ENCODE measurements at regions not wholly inside any gene's neighbourhood (a gene's known extent, or its start where the extent isn't known, plus 50 kb on each side); places are given as distances from the start of the nearest gene placed in this dataset.
A peak's percentile ranks its signal among the peaks of the same experiment; 100 is the strongest.

GRCh38 chr13:79245937-79246577, 160.0 kb downstream of the RBM26 start:
- Histone ChIP-seq H3K4me3 (ENCODE audit: low read length, poor library complexity, severe bottlenecking) (no peak overlapping the region), H3K4me2 (ENCODE audit: low read depth, low read length, poor library complexity, severe bottlenecking) (no peak overlapping the region)
- TF ChIP-seq CTCF (conservative IDR thresholded peaks at IDR 0.05; ENCODE audit: low read length) (no peak), EZH2phosphoT487 (IDR thresholded peaks at IDR 0.05; ENCODE audit: borderline replicate concordance) (no peak)

DNA sequence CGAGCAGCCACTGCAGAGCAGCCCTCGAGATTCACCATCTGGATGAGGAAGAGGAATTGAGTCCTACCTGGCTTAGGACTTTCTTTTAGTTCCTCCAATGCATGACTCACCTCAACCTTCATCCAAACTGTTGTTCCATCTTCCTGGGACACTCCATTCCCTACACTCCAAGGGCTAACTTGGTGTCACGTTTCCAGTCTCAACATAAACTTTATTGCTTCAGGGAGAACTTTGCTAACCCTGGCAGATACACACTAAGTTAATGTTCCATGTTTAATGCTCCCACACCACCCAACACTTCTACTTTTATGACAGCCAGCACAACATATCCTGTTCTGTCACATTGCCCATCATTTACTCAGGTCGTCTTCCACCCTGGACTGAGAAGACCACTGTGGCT, 164.4 kb downstream of the RBM26 start:
- TF ChIP-seq CTCF (conservative IDR thresholded peaks at IDR 0.05; ENCODE audit: low read length), result no peak
- no peak for TF ChIP-seq EZH2phosphoT487 (IDR thresholded peaks at IDR 0.05; ENCODE audit: borderline replicate concordance)
- Histone ChIP-seq H3K4me2 (ENCODE audit: low read depth, low read length, poor library complexity, severe bottlenecking) (no peak overlapping the region), H3K4me3 (ENCODE audit: low read length, poor library complexity, severe bottlenecking) (no peak overlapping the region), H3K9me3 (ENCODE audit: insufficient read depth, low read depth, low read length) (no peaks in the 10 kb centered on the region), H3F3A (ENCODE audit: low read depth) (no peaks in the 10 kb centered on the region), H3K36me3 (ENCODE audit: insufficient read depth, low read length) (no peaks in the 10 kb centered on the region), H3K79me2 (ENCODE audit: insufficient read depth, low read length) (no peaks in the 10 kb centered on the region), H2AFZ (ENCODE audit: low read length) (no peak overlapping the region), H3K4me1 (ENCODE audit: insufficient read depth, low read length, poor library complexity, severe bottlenecking) (peaks cover 19% of the 10 kb centered on the region), H3K27me3 (ENCODE audit: insufficient read depth, low read length, poor library complexity, severe bottlenecking) (no peaks in the 10 kb centered on the region), H4K20me1 (ENCODE audit: insufficient read depth, low read length, poor library complexity, severe bottlenecking) (no peaks in the 10 kb centered on the region), H3K9me2 (replicated peaks; ENCODE audit: low read depth, low read length) (no peaks in the 10 kb centered on the region), H3K9ac (ENCODE audit: low read depth, low read length, poor library complexity, severe bottlenecking) (no peak overlapping the region)

More at GRCh38 chr13:79245937-79246577, 160.0 kb downstream of the RBM26 start:
- H3K9ac ChIP-seq (ENCODE audit: low read depth, low read length, poor library complexity, severe bottlenecking), result no peak overlapping the region
- H4K20me1 ChIP-seq (ENCODE audit: insufficient read depth, low read length, poor library complexity, severe bottlenecking), result no peaks in the 10 kb centered on the region
- no peaks in the 10 kb centered on the region for H3K79me2 ChIP-seq (ENCODE audit: insufficient read depth, low read length)
- H3K4me1 ChIP-seq (ENCODE audit: insufficient read depth, low read length, poor library complexity, severe bottlenecking), result peaks cover 20% of the 10 kb centered on the region
- H3F3A ChIP-seq (ENCODE audit: low read depth), result peaks cover 3% of the 10 kb centered on the region; the same call in 1 of the 2 replicates
- H3K9me2 ChIP-seq (replicated peaks; ENCODE audit: low read depth, low read length), result no peaks in the 10 kb centered on the region
- no peaks in the 10 kb centered on the region for H3K9me3 ChIP-seq (ENCODE audit: insufficient read depth, low read depth, low read length)
- H3K27me3 ChIP-seq (ENCODE audit: insufficient read depth, low read length, poor library complexity, severe bottlenecking), result no peaks in the 10 kb centered on the region
- H2AFZ ChIP-seq (ENCODE audit: low read length), result no peak overlapping the region
- no peaks in the 10 kb centered on the region for H3K36me3 ChIP-seq (ENCODE audit: insufficient read depth, low read length)

DNA sequence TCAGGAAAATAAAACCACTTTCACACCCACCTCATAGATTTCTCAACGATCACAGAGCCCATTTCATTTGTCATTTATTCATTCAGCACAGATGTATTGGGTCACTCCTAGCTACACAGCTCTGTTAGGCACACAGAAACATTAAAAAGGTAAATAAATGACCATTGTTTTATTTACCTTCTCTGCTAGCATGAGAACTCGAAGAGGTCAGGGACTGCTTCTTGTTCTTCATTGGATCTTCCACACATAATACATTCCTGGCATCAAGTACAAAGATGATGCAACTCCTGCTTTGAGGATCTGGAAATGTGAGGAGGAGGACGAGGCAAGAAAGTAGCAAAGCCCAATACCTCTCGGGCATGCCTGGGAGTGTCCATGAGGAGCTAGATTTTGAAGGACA, 168.1 kb downstream of the RBM26 start:
- Histone ChIP-seq H3K4me2 (ENCODE audit: low read depth, low read length, poor library complexity, severe bottlenecking) (peak overlapping the region; percentile 2), H2AFZ (ENCODE audit: low read length) (no peak overlapping the region), H3K9me2 (replicated peaks; ENCODE audit: low read depth, low read length) (no peaks in the 10 kb centered on the region), H3K4me3 (ENCODE audit: low read length, poor library complexity, severe bottlenecking) (no peak overlapping the region), H3K79me2 (ENCODE audit: insufficient read depth, low read length) (no peaks in the 10 kb centered on the region), H3F3A (ENCODE audit: low read depth) (no peaks in the 10 kb centered on the region), H3K9me3 (ENCODE audit: insufficient read depth, low read depth, low read length) (no peaks in the 10 kb centered on the region), H3K36me3 (ENCODE audit: insufficient read depth, low read length) (no peaks in the 10 kb centered on the region), H4K20me1 (ENCODE audit: insufficient read depth, low read length, poor library complexity, severe bottlenecking) (no peaks in the 10 kb centered on the region), H3K9ac (ENCODE audit: low read depth, low read length, poor library complexity, severe bottlenecking) (no peak overlapping the region), H3K27me3 (ENCODE audit: insufficient read depth, low read length, poor library complexity, severe bottlenecking) (no peaks in the 10 kb centered on the region), H3K4me1 (ENCODE audit: insufficient read depth, low read length, poor library complexity, severe bottlenecking) (peaks cover 11% of the 10 kb centered on the region)
- TF ChIP-seq CTCF (conservative IDR thresholded peaks at IDR 0.05; ENCODE audit: low read length) (no peak), EZH2phosphoT487 (IDR thresholded peaks at IDR 0.05; ENCODE audit: borderline replicate concordance) (no peak)
